Esophagus muscularis mucosa (tissue), 3 donors: ENCODE measurements at regions not wholly inside any gene's neighbourhood (a gene's known extent, or its start where the extent isn't known, plus 50 kb on each side); places are given as distances from the start of the nearest gene placed in this dataset.

Experiments
- POLR2A ChIP-seq: fragments of 450-650 bp; IDR thresholded peaks from one replicate; pipeline ENCODE4 v1.6.1; 2017; ENCODE audit warnings: antibody characterized with exemption, moderate library complexity, mild to moderate bottlenecking, low read depth
- TF ChIP-seq, protein P1 (sequence below), 3 experiments: fragments of 200-600 bp in 2 of 3; fragments of 450-650 bp in 1 of 3; sonication (generic) in 2 of 3; IDR thresholded peaks; one replicate each; pipeline ENCODE4 v1.5.1; 2017 to 2019; ENCODE audit warnings: antibody characterized with exemption in 3 of 3, mild to moderate bottlenecking in 2 of 3, moderate library complexity in 1 of 3

- no peak for TF ChIP-seq POLR2A
- TF ChIP-seq, protein P1, sequence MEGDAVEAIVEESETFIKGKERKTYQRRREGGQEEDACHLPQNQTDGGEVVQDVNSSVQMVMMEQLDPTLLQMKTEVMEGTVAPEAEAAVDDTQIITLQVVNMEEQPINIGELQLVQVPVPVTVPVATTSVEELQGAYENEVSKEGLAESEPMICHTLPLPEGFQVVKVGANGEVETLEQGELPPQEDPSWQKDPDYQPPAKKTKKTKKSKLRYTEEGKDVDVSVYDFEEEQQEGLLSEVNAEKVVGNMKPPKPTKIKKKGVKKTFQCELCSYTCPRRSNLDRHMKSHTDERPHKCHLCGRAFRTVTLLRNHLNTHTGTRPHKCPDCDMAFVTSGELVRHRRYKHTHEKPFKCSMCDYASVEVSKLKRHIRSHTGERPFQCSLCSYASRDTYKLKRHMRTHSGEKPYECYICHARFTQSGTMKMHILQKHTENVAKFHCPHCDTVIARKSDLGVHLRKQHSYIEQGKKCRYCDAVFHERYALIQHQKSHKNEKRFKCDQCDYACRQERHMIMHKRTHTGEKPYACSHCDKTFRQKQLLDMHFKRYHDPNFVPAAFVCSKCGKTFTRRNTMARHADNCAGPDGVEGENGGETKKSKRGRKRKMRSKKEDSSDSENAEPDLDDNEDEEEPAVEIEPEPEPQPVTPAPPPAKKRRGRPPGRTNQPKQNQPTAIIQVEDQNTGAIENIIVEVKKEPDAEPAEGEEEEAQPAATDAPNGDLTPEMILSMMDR (IDR thresholded peaks at IDR 0.05): no peak
Observed at GRCh38 chr6:92297101-92297500, 1122.3 kb downstream of the EPHA7 start.
